ELR (cell line): ENCODE measurements at regions not wholly inside any gene's neighbourhood (a gene's known extent, or its start where the extent isn't known, plus 50 kb on each side); places are given as distances from the start of the nearest gene placed in this dataset.
"Not testable (repeated sequence)": the region's sequence is repeated elsewhere in the genome, so short reads cannot be mapped to it uniquely, and the experiment has no call there.

Experiments
- DNase-seq: peaks from one replicate; pipeline ENCODE4 v3.0.0-alpha.2; 2015; ENCODE audit warnings: low read depth

DNA sequence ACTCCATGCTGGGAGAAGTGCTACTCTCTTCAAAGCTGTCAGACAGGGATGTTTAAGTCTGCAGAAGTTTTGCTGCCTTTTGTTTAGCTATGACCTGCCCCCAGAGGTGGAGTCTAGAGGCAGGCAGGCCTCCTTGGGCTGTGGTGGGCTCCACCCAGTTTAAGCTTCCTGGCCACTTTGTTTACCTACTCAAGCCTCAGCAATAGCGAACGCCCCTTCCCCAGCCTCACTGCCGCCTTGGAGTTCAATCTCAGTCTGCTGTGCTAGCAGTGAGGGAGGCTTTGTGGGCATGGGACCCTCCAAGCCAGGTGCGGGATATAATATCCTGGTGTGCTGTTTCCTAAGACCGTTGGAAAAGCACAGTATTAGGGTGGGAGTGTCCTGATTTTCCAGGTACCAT lies 715.9 kb downstream of the IPMK start:
- DNase-seq = not testable (repeated sequence)

DNA sequence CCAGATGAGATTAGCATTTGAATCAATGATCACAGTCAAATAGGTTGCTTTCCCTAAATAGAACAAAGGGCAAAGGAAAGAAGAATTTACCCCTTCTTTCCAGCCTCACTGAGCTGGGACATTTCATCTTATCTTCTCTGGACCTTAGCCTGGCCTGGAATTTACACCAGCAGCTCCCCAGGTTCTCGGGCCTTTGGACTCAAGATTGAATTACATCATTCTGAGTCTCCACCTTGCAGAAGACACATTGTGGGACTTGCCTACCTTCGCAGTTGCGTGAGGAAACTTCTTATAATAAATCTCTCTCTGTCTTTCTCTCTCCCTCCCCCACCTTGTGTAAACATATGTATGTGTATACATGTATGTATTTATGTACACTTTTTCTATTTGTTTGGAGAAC lies 732.4 kb downstream of the IPMK start:
- no peak for DNase-seq

DNA sequence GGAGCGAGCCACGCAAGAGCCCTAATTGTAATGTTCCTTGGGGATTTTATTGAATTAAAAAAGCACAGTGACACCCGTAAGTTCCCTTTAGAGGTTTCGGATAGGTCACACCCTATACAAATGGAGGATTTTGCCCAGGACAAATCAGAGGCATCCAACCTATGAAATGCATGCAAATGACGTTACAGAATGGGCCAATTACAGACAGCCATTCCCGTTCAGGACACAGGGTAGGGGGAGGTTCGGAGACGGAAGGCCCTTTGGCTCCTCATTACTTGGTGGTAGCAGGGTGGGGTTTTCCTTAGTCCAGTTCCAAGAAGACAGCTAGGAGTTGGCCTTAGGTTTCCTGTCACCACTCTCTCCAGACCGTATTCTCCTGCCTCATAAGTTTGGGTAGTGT lies 754.1 kb downstream of the IPMK start:
- no peak for DNase-seq

DNA sequence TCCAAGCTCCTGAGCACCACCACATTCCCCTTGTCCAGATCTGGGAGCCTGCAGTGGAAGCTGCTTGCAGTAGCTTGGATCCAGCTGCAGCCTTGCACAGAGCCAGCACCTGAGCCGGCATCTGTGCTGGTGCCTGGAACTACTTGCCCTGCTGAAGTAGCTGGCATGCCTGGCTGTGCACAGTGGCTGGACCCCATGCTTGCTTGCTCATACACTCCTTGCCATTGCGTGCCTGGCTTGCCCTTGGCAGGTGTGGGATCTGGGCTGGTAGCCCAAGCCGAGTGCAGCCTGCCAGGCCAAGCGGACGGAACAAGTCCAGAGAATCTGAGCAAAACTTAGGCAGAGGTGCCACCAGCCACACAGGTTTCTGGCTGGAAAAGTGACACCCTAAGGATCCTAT lies 759.9 kb downstream of the IPMK start:
- no peak for DNase-seq

DNA sequence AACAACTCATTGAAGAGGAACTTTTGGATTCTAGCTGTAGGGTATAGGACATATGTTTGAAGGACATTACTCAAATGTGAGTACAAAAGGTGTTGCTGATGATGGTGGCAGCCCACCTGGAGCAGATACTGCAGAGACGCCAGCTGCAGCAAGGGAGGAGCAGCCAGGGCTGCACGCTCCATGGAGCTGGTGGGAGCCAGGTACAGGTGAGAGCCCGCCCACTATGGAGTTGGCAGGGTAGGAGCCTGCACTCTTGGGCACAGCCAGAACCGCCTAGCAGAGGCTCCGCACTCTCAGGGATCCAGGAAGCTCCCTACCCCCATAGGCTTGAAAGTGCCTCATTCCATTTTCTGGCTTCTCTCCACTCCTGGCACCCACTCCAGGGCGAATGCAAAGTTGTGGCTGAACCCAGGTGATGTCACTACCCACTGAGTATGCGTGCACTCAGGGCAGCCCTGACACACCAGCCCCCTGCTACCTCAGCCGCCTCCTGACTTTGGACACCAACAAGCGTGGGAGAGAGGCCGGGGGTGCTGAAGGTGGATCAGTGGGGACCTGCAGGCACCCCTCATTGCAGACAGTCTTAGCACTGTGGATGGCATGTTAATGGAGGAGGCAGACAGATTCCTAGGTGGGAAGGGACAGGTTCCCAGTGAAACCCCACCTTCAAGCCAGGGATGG lies 761.1 kb downstream of the IPMK start:
- no peak for DNase-seq

DNA sequence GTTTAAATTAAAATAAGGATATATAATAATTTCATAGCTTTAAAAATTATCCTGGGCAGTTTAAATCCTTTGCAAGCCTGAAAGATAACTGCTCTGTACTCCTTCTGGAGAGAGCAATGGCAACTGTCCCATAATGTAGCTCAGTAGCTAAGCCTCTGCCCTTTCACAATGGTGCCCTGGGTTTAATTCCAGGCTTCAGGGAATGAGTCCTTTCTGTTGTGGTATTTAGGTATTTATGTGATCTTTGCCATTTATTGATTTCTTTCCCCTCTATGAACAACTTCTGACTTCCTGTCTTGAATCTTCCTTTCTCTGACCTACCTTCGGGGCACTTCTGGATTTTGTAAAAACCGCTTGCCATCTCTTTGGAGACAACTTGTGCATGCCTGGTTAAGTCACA lies 773.2 kb downstream of the IPMK start:
- no peak for DNase-seq

DNA sequence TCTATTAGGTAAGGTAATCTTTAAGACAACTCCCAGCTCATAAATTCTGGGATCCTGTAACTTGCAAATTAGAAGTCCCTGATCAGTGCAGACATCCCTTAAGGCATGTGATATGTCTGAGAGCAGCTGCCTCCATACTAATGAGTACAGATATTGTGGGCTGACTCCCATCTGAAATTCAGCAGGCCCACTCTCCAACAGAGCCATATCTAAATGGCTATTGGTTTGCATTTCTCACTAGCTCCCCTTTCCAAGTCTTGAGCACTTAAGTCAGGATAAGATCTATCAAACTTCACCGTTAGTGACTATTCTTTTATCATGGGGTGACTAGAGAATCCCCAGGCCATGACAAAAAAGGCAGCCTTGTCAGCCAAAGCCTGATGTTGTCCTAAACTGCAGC lies 785.4 kb downstream of the IPMK start:
- no peak for DNase-seq

DNA sequence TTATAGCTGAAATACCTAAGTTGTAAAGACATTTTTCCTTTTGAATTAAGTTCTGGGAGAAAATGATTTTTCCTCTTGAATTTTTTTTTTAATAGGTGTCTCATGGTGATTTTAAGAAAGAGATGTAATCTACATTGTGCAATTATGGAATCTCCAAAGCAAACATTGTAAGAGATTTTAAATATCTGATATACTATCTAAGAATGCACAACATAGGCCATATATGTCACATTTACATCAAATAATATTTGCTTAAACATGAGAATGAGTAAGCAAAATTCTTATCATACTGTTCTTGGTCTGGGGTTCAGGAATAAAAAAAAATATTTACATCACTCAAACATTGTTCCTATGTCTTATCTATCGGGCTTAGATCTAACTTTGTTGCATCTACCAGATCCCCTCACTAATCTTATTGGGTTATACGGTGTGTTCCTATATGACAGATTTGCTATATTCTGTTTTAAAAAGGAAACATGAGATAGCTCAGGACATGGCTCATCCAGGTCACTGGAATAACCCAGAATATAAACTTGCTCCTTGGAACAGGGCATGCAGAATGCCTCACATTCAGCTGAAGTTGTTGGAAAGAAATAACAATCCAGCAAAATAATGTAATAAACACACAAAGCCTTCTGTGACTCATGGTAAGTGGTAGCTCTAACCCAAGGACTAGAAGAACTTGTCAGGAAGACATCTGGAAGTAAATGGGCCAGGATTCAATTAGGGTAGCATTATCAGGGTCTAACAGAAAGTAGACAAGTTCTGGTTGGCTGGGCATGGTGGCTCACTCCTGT lies 794.7 kb downstream of the IPMK start:
- DNase-seq = no peak

DNA sequence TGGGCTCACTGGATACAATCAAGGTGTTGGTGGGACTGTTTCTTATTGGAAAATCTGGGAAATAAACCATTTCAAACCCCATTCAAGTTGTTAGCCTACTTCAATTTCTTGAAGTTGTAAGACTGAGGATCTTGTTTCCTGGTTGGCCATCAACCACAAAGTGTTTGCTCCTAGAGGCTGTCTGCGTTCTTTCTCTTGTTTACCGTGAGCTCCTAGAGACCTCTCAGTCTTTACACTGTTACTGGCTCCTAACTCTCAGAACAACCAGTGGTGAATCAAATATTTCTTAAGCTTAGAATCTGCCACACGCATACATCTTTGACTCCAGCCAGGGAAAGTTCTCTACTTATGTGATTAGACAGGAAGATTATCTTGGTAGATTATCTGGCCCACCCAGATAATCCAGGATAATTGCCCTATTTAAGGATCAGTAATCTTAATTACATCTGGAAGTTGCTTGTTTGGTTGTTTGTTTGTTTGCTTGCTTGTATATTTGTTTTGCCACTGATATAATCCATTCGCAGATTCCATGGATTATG lies 798.7 kb downstream of the IPMK start:
- DNase-seq = no peak

DNA sequence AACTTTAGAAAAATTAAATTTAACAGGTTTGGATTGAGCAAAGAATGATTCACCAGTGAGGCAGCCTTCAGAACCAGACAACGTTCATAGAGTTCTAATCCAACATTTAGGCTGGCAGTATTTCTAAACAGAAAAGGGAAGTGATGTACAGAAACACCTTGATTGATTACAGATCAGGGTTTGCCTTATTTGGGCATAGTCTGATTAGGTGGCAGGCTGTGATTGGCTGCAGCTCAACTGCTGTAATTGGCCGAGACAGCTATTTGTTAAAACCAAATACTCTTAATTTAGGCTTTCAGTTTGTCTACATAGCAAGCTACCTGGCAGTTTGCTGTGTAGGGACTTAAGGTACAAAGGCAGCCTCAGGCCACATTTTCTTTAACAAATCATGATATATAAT lies 802.5 kb downstream of the IPMK start:
- DNase-seq = no peak

DNA sequence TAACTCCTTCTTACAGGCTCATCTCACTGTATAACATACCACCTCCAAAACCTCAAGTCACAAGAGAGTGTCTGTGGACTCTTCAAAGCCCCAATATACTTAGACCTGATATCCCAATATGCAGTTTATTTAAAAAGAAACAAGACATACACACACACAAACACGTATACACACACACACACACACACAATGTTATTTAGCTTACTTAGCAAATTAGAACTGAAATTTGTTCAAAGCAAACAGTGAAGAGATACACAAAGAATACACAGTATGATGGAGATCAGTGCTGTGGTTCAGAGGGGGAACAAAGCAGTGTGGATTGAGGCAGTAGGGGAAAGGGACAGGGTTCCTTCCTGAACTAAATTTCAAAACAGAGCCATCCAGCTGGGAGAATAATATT lies 807.2 kb downstream of the IPMK start:
- DNase-seq = no peak

DNA sequence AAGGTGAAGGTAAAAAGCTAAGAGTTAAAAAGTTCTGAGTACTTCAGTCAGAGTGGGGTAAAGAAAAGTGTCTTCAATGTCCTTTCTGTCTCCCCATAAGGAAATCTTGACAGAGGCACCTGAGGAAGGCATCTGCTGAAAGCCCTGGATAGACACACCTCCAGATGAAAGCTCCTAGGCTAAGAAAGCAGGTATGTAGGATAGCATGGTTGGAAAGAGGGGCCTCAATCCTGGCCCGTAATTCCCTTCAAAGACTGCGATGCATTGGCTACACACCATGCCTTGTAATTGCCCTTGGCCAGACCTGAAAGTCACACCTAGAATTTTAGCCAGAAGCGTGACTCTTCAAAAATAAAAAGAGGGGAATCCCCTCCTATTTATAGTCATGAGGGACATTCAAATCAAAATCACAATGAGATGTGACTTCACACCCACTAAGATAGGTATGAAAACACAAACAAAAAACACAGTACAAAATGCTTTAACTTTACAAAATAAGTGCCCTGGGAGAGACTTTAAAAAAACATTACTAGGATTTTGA lies 809.7 kb downstream of the IPMK start:
- no peak for DNase-seq

DNA sequence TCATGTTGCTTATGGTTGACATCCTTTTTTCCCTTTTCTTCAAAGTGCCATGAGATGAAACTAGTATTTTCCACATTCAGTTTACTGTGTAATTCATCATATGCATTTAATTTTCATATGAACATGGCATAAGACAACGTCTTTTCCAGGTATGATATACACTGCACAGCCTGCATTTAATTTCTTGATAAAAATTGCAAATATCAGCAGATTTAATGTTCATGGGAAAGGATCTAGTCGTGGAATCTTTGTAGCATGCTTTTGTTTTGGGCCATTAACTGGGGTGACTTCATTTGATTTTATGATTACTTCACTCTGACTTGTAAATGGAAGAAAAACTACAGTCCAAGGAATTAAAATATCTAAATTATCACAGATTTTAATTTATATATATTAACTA lies 837.3 kb downstream of the IPMK start:
- DNase-seq = no peak

DNA sequence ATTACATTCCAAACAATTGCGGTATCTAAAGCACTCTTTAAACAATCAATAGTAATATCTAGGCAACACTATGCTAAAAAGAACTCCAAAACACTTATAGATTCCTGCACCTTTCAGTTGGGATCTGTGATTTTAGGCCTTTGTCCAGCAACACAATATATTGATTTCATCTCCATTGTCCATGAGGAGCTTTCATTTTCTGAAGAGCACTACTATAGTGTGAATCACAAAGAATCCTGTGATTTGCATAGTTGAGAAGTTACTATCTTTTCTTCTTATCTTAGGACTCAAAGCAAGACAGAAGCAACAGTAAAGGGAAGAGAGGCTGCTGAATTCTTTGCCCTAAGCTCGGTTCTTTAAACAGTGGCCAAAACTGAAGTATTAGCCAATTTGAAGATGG lies 846.8 kb downstream of the IPMK start:
- DNase-seq = no peak

DNA sequence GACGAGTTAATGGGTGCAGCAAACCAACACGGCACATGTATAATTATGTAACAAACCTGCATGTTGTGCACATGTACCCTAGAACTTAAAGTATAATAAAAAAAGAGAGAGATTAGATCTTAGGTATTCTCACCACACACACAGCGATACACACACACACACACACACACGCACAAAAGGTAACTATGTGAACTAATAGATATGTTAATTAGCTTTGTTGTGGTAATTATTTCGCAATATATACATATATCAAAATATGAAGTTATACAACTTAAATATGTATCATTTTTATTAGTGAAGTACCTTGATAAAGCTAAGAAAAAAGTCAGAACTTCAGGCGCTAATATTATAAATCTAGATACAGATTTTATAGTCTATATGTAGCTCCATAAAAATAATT lies 849.2 kb downstream of the IPMK start:
- no peak for DNase-seq

DNA sequence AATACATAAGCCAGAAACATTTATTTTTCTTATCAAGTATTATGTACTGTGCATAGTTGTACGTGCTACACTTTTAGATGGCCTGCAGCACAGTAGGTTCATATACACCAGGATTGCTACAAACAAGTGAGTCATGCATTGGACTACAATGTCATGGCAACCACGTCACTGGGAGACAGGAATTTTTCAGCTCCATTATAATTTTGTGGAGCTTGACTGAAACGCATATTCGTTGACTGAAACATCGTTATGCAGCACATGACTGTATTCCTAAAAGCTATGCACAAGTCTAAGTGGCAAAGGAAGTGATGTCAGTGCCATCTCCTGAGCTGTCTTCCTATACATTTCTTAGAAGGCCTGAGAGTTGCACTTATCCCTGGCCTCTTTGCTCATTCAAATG lies 871.8 kb downstream of the IPMK start:
- DNase-seq = no peak

DNA sequence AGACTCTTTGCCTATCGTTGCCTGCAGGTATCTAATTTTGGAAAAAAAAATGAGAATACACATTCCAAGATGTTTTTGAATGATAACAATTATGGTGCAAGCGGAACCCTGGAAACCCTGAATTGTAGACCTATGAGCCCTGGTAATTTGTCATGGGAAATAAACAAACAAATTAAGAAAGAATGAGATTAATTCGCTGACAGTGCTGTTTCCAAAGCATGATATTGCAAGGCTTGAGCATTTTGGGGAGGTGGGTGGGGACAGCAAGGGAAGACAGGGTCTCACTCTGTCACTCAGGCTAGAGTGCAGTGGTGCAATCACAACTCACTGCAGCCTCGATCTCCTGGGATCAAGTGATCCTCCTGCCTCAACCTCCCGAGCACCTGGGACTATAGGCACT lies 900.3 kb downstream of the IPMK start:
- no peak for DNase-seq

DNA sequence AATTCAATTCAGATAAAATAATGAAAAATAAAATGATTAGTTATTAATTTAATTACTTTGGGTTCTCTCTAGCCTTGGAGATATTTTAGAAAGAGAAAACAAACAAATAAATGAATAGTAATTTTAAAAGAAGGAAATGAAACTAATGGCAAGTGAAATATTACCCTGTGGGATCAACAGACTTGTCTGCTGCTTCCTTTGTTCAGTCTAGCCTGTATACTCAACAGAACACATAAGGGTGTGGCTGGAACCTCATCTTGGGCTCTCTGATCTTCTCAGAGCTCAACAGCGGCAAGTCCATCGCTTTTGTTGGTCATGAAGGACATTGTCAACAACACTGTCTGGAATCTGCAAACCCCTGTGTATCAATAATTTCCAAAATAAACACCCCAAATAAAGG lies 904.9 kb downstream of the IPMK start:
- DNase-seq = no peak

DNA sequence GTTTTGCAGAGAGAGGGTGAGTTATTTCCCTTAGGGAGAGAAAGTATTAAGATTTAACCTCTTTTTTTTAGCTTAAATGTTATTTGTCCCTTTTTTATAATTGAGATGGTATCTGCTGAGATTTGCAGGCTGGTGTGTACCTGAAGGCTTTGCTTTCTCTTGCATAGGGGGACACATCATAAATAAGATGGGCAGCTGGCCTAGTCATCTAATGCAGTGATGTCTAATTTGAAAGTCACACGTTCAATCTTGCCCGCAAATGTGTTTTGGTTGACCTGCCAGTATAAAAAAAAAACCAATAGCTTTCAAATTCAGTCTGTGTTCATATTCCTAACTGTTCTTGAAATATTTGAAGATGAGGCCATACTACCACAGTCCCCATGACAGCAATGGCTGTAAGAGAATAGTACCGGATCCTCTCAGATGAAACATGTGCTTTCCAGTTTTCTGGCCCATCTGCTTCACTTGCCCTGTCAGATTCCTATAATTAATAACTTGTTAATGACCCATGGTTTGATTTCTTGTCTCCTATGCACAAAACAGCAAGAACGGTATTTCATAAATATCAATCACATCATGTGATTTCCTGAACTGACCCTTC lies 914.2 kb downstream of the IPMK start:
- DNase-seq = no peak

DNA sequence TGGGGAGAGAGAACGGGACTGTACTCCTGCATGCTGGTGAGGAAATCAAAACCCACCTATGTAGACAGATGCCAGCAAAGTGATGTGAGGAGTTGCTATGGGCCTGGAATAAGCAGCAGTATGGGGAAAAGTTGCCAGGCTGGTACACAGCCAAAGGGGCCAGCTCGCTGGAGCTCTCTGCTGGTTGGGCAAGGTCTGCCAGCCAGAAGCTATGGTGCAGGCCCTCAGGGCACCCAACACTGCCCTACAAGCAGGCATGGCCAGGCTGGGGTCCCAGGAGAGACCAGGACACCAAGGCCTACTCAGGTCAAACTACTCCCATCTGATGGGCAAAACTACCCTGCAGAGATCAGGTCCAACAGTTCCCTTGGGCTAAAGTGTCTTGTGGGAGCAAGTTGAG lies 916.6 kb downstream of the IPMK start:
- no peak for DNase-seq

DNA sequence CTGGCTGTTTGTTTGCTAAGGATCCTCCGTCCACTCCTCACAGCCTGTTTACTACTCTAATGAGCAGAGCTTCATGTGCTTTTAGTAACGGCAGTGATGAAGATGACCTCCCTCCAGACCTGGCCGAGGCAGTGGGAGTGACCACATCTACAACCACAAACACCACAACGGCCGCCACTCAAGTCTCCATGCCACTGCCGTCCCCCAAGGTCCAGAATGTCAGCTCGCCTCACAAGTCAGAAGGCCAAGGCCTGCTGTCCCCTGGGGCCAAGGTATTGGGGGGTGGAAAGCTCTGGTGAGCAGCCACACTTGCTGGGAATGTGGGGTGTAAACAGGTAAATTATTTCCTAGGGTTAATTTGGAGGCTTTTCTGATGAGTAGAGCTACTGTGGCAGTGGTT lies 926.4 kb downstream of the IPMK start:
- no peak for DNase-seq

DNA sequence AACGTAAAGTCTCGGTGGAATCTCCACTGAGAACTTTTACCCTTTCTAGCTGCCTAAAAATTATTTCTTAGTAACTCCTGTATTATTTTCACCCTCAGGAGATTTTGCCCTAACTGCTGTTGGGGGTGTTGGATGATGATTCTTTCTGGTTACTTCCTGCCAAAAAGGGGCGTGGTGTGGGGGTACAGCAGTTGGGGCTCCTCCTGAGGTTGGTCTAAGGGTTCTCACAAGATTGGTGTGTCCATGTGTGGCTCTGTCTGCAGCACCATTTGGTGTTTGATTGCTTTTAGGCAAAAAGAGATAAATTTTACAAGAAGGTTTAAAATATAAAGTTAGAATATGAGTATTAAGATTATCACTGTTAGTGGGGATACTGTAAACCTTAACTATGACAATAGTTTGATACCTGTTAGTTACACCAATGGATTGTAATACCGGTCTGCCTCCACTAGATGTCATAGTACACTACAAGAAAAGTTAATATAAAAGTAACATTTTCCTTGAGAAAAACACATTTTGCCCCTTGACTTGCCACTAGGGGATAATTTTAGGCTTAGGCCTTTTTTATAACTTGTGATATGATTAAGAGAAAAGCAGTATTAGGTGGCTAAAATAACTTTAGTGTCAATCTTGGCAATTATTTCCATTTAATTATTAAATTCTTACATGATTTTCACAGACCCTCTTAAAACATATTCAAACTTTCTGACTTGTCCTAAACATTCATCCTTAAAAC lies 928.7 kb downstream of the IPMK start:
- peak; percentile 62 for DNase-seq
